ENCODE measurements at regions not wholly inside any gene's neighbourhood (a gene's known extent, or its start where the extent isn't known, plus 50 kb on each side); places are given as distances from the start of the nearest gene placed in this dataset.

DNA sequence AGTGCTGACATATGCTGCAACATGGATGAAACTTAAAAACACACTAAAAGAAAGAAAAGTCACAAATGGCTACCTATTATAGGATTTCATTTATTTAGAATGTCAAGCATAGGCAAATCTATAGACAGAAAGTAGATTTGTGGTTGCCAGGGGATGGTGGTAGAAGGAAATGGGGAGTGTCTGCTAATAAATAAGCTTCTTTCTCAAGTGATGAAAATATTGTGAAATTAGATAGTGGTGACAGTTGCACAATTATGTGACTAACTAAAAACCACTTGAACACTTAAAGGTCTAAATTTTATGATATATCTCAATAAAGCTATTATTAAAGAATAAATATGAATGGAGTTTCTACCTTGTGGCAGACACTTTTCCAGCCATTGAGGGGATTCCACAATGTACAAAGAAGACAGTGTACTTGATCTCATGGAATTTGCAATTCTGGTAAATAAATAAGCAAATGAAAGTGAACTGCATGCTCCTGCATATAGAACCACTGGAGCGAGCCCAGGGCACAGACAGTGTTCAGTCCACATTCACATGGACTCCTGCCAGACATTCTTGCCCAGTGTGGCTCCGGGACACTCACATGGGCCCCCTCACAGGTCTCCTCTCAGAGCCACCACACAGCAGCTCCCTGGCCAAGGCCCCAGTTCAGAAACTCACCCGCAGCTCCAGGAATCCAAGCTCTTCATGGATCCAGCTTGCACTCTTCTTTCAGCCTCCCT is 107.1 kb upstream of the ARID2 start:
- in situ Hi-C loops (cut with HindIII; ENCODE audit: low sequenced_read_pairs), result no loop called here

DNA sequence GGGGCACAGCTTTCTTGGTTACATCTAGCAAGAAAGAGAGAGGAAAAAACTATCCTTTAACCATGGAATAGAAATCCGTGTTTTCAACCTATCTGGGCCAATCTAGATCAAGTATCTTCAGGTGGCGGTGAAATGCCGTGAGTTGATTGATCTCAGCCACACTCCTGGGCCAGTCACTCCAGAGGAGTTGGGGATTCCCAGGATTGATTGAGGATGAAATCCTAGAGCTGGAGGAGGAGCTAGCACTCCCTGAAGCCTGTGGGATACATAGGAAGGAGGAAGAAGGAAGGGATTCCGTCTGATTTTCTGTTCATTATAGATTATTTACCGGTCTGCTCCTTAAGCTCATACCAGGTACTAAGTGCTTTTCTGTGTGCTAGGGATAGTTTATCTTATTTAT is 106.3 kb upstream of the ARID2 start:
- in situ Hi-C loops (cut with HindIII; ENCODE audit: low sequenced_read_pairs), result no loop called here

DNA sequence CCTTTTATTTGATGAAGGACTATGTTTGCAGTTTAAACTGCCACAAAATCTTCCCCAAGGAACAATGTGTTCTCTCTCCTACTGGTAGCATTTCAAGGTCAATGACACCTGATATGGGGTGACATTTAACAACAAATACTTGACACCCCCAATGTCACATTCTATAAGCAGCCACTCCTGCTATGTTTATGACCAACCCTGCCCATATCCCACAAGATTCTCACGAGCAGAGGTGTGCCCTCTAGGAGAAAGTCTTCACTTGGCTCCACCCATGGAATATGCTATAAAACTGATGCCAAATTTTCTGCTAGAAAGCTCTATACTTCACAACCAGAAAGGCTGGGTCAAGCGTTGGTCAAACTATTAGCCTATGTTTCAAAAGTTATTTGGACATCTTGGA is 105.6 kb upstream of the ARID2 start:
- in situ Hi-C loops (cut with HindIII; ENCODE audit: low sequenced_read_pairs), result no loop called here

GRCh38 chr12:45626965-45627364 is 102.5 kb upstream of the ARID2 start:
- in situ Hi-C loops (cut with HindIII; ENCODE audit: low sequenced_read_pairs), result no loop called here

DNA sequence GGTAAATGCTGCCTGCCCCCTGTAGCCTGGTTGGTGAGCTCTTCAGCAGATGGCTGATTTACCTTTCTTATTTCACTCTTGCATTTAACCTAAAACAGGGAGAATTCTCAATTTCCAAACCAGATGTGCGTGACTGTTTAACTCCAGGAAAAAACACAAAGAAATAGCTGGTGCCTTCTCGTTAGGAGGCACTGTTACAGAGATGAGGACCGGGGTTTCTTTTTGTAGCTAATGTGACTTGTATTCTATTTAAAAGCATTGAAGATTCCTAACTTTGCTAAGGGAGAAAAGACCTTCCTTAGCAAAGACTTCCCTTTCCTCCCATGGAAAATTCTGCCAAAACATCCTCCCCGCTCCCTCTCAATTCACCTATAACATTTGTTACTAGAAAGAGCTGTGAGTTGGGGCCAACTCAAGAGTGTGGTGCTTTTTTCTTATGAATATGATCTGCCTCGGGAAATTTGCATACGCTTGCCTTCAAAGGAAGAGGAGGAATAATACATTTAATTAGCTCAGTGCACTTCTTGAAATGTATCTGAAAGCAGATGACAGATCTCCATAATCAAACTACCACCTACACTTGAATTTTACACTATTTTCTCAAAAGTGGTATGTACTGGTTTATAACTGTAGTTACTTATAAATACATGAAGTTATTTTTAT is 102.0 kb upstream of the ARID2 start:
- in situ Hi-C loops (cut with HindIII; ENCODE audit: low sequenced_read_pairs), result no loop called here

- in situ Hi-C loops (cut with HindIII; ENCODE audit: low sequenced_read_pairs), result no loop called here
These were observed 100.2 kb upstream of the ARID2 start for GRCh38 chr12:45629292-45629691.

DNA sequence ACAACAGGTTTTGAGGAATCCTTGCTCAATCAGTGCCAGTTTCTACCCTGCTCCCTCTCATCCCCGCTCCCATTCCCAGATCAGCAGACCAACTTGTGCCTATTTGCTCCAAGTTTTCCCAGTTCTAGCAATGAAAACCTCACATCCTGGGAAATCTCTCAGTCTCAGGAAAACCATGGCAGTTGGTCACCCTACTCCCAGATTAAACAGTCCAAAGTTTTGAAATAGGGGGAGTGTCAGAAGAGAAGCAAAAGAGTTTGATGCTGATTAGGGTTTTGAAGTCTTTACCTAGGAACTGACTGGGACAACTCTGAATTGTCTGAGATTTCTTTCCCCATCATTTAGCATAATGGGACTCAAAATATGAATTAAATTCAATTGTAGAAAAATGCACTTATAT is 95.8 kb upstream of the ARID2 start:
- in situ Hi-C loops (cut with HindIII; ENCODE audit: low sequenced_read_pairs), result loop anchor here (5.0 kb wide), 1 partner anchor 64 kb away; no protein-coding TSS in a partner anchor

DNA sequence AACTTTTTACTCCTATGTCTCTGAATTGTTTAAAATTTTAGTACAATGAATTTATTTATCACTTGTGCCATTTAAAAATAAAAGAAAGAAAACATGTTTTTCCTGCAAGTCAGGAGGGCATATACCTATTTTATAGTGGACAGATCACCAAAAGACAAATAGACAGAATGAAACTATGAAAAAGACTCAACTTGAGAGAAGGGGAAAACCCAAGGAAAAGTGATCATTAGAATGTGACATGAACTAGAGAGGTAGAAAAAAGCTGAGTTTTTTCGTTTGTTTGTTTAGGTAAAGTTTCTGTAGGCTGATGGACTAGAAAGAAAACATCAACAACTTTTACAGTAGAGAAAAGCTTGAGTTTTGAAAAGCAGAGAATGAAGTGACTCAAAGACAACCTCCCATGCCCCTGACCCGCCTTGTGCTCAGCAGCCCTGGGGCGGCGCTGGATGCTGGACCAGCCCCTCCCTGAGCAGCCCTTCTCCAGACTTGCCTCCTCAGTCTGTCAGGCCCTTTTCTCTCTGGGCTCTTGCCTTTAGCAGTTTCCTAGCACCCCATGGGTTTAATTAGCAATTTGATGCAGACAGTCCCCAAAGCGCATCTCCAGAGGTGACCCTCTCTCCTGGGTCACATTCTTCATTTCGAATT is 95.1 kb upstream of the ARID2 start:
- in situ Hi-C loops (cut with HindIII; ENCODE audit: low sequenced_read_pairs), result loop anchor here (5.0 kb wide), 1 partner anchor 63 kb away; no protein-coding TSS in a partner anchor

DNA sequence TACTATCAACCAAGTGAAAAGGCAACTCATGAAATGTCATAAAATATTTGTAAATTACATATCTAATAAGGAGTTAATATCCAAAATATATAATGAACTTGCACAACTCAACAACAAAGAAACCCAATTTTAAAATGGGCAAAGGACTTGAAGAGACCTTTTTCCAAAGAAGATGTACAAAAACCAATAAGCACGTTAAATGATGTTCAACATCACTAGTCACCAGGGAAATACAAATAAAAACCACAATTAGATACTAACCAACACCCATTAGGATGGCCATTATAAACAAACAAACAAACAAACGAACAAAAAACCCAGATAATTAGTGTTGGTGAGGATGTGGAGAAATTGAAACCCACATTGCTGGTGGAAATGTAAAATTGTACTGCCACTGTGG is 92.3 kb upstream of the ARID2 start:
- in situ Hi-C loops (cut with HindIII; ENCODE audit: low sequenced_read_pairs), result no loop called here

DNA sequence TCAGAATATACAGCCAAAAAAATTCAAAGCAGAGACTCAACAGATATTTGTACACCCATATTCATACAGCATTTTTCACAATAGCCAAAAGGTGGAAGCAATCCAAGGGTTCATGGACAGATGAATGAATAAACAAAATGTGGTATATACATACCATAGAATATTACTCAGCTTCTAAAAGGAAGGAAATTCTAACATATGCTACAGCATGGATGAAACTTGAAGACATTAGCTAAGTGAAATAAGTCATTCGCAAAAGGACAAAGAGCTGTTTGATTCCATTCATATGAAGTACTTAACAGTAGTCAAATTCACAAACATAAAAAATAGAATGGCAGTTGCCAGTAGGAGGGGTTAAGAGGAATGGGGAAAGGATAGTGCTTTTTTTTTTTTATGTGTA is 91.8 kb upstream of the ARID2 start:
- in situ Hi-C loops (cut with HindIII; ENCODE audit: low sequenced_read_pairs), result no loop called here

GRCh38 chr12:45638386-45638785 is 91.1 kb upstream of the ARID2 start:
- in situ Hi-C loops (cut with HindIII; ENCODE audit: low sequenced_read_pairs), result no loop called here

GRCh38 chr12:45644541-45644940 is 85.0 kb upstream of the ARID2 start:
- in situ Hi-C loops (cut with HindIII; ENCODE audit: low sequenced_read_pairs), result no loop called here

DNA sequence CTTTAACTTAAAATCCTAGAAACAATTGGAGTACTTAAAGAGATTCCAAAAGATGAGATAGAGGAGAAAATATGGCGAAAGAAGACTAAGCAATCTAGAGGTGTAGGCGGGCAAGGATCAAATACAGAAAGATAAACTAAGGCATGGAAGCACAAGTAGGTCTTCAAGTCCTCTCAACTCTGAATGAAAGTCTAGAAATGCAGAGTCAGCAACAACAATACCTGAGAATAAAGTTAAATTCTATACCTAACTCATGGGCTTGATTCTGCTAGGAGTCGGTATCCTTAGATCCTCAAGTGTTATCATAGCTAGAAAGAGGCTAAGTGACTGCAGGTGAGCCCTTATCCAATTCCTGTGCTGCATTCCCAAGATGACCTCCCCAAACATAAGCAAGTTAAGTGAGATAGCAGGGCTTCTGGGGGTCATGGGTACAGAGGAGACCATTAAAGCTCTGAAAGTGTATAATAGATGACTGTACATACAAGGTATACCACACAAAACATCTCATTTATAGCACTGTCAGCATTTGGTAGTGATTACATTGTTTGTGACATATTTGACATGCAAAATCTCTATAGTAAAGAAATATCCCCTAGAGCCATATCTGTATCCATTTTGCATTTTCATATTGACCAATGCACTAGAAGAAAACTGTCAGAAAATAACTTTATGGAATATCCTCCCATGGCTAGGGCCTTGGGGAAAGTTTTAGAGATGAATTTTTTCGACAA is 82.5 kb upstream of the ARID2 start:
- in situ Hi-C loops (cut with HindIII; ENCODE audit: low sequenced_read_pairs), result no loop called here

DNA sequence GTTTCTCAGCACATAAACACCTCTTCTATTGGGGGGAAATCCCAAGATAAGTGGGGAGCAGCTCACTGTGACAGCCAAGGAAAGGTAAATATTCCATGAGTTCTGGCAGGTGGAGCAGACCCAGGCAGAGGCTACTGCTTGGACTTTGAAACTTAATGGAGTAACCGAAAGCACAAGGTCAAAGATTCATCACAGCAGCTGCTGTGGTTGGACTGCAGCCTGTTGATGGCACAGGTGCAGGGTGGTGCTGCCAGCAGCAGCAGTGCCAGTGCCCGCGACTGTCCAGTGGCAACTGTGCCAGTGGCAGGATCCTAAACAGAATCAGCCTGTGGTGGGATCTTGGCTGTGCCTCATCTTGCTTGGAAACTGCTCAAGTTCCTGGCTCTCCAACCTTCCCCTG is 81.4 kb upstream of the ARID2 start:
- in situ Hi-C loops (cut with HindIII; ENCODE audit: low sequenced_read_pairs), result no loop called here

- in situ Hi-C loops (cut with HindIII; ENCODE audit: low sequenced_read_pairs), result no loop called here
These were observed 78.5 kb upstream of the ARID2 start for GRCh38 chr12:45651029-45651428.

DNA sequence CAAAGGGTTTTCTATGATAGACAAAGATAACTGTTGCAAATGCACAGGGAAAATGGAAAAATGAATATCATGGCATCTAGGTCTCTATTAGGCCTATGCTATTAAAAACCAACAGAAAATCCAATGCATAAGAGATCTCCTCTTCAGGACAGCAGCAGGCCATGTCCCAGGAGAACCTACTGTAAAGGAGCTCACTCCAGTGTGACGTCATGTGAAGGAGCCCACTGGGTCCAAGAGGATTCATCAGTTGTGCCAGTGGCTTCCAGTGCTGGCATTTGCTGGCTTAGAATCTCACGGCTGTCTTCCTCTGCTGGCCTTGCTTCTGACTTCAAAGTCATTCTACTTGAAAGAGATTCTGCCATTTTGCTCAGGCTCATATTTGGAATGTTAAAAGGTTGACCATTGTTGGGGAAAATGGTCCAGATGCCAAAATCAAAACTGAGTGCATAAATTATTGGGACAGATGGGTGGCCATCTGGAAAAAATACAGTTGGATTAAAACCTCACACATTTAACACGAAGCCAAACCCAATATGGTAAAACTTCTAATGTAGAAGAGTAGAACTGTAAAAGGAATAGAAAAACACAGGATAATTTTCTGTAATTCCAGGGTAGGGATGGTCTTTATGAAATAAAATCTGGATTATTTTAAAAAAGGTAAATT is 75.4 kb upstream of the ARID2 start:
- in situ Hi-C loops (cut with HindIII; ENCODE audit: low sequenced_read_pairs), result no loop called here

GRCh38 chr12:45655186-45655585 is 74.3 kb upstream of the ARID2 start:
- in situ Hi-C loops (cut with HindIII; ENCODE audit: low sequenced_read_pairs), result no loop called here

- in situ Hi-C loops (cut with HindIII; ENCODE audit: low sequenced_read_pairs), result no loop called here
These were observed 73.8 kb upstream of the ARID2 start for GRCh38 chr12:45655743-45656142.

GRCh38 chr12:45658020-45658419 is 71.5 kb upstream of the ARID2 start:
- in situ Hi-C loops (cut with HindIII; ENCODE audit: low sequenced_read_pairs), result no loop called here

DNA sequence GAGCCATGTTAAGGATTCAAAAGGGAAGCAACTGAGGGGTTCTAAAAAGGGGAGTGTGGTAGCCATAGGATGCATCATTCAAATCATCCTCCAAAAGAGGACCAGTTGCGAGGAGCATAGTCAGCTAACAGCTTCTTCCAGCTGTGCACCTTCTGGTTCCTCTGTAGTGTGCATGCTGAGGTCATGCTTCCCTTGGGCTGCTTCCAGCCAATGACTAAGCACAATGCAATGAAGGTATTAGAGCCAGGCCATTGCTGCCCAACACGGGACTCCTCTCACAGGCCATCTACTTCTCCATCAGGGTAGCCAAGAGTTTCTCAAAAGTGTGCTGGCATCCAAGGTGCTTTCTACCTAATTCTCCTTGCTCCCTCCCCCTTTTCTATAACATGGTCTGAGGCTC is 69.2 kb upstream of the ARID2 start:
- in situ Hi-C loops (cut with HindIII; ENCODE audit: low sequenced_read_pairs), result loop anchor here (5.0 kb wide), 1 partner anchor 93 kb away; no protein-coding TSS in a partner anchor

- in situ Hi-C loops (cut with HindIII; ENCODE audit: low sequenced_read_pairs), result loop anchor here (5.0 kb wide), 1 partner anchor 96 kb away; no protein-coding TSS in a partner anchor
These were observed 66.1 kb upstream of the ARID2 start for GRCh38 chr12:45663455-45663854.

All from endothelial cell of hepatic sinusoid (primary cell).